Fibroblast of pulmonary artery (primary cell): ENCODE measurements at regions not wholly inside any gene's neighbourhood (a gene's known extent, or its start where the extent isn't known, plus 50 kb on each side); places are given as distances from the start of the nearest gene placed in this dataset.
A peak's percentile ranks its signal among the peaks of the same experiment; 100 is the strongest.

Source experiments
- DNase-seq: peaks from one replicate; pipeline ENCODE4 v3.0.0-alpha.2; 2010; ENCODE audit warnings: low read depth
- H3K4me3 ChIP-seq: replicated peaks from 2 replicates; pipeline ENCODE4 v1.5.1; 2011; ENCODE audit warnings: low read depth, mild to moderate bottlenecking, control low read depth, low read length, moderate library complexity
- CTCF ChIP-seq: IDR thresholded peaks from 2 replicates; pipeline ENCODE4 v1.5.1; 2011; ENCODE audit warnings: mild to moderate bottlenecking, control low read depth, low read length, inconsistent platforms; ENCODE audit errors: missing control alignments

GRCh38 chr3:189477614-189478013 lies 153.6 kb upstream of the TP63 start:
- no peak for TF ChIP-seq CTCF
- H3K4me3 ChIP-seq, result no peak overlapping the region
- no peak for DNase-seq

GRCh38 chr3:189486556-189486955 lies 144.6 kb upstream of the TP63 start:
- H3K4me3 ChIP-seq, result no peak overlapping the region
- no peak for TF ChIP-seq CTCF
- no peak for DNase-seq

- H3K4me3 ChIP-seq, result no peak overlapping the region
- DNase-seq, result peak; percentile 51
- no peak for TF ChIP-seq CTCF
These were observed 142.9 kb upstream of the TP63 start for GRCh38 chr3:189488241-189488767.

- TF ChIP-seq CTCF, result no peak
- no peak overlapping the region for H3K4me3 ChIP-seq
- no peak for DNase-seq
These were observed 140.9 kb upstream of the TP63 start for GRCh38 chr3:189490337-189490736.

- no peak for DNase-seq
- no peak overlapping the region for H3K4me3 ChIP-seq
- TF ChIP-seq CTCF, result no peak
These were observed 140.4 kb upstream of the TP63 start for GRCh38 chr3:189490749-189491148.

- DNase-seq, result no peak
- TF ChIP-seq CTCF, result no peak
- no peak overlapping the region for H3K4me3 ChIP-seq
These were observed 139.4 kb upstream of the TP63 start for GRCh38 chr3:189491831-189492230.

GRCh38 chr3:189493271-189493670 lies 137.9 kb upstream of the TP63 start:
- TF ChIP-seq CTCF, result no peak
- no peak for DNase-seq

More at GRCh38 chr3:189493271-189493670, 137.9 kb upstream of the TP63 start:
- H3K4me3 ChIP-seq, result no peak overlapping the region
